GM12874 (cell line): ENCODE measurements at regions not wholly inside any gene's neighbourhood (a gene's known extent, or its start where the extent isn't known, plus 50 kb on each side); places are given as distances from the start of the nearest gene placed in this dataset.

Experiments used
- CTCF ChIP-seq: IDR thresholded peaks from 2 replicates; pipeline ENCODE4 v1.5.1; 2011; ENCODE audit warnings: low read depth, mild to moderate bottlenecking, control low read depth, low read length, moderate library complexity; ENCODE audit not compliant: insufficient read depth

GRCh38 chr2:162890690-162891311 is 52.2 kb upstream of the KCNH7 start:
- TF ChIP-seq CTCF, result peak; percentile 71

GRCh38 chr2:162888652-162889051 is 50.1 kb upstream of the KCNH7 start:
- no peak for TF ChIP-seq CTCF
